T1000 (cell line): ENCODE measurements at regions not wholly inside any gene's neighbourhood (a gene's known extent, or its start where the extent isn't known, plus 50 kb on each side); places are given as distances from the start of the nearest gene placed in this dataset.

ENCODE experiments used
- DNase-seq: peaks from one replicate; lab custom pipeline; 2025; ENCODE audit warnings: mixed read lengths; lab: John Stamatoyannopoulos, UW

GRCh38 chr5:74424162-74424868, 216.2 kb downstream of the ENC1 start:
- DNase-seq, result no peak

GRCh38 chr5:74423383-74423782, 217.1 kb downstream of the ENC1 start:
- DNase-seq, result no peak

GRCh38 chr5:74422671-74423070, 217.9 kb downstream of the ENC1 start:
- no peak for DNase-seq

GRCh38 chr5:74422030-74422429, 218.5 kb downstream of the ENC1 start:
- no peak for DNase-seq

GRCh38 chr5:74421377-74421776, 219.2 kb downstream of the ENC1 start:
- DNase-seq, result no peak

- no peak for DNase-seq
These were observed 219.6 kb downstream of the ENC1 start for GRCh38 chr5:74420947-74421346.

- no peak for DNase-seq
These were observed 220.3 kb downstream of the ENC1 start for GRCh38 chr5:74420220-74420619.

- no peak for DNase-seq
These were observed 221.1 kb downstream of the ENC1 start for GRCh38 chr5:74419468-74419867.

GRCh38 chr5:74418709-74419108, 221.8 kb downstream of the ENC1 start:
- DNase-seq, result no peak

- DNase-seq, result no peak
These were observed 222.3 kb downstream of the ENC1 start for GRCh38 chr5:74418261-74418660.

GRCh38 chr5:74415695-74416102, 224.8 kb downstream of the ENC1 start:
- no peak for DNase-seq

- DNase-seq, result no peak
These were observed 226.3 kb downstream of the ENC1 start for GRCh38 chr5:74414228-74414627.

- no peak for DNase-seq
These were observed 227.0 kb downstream of the ENC1 start for GRCh38 chr5:74413403-74414048.

GRCh38 chr5:74412066-74412465, 228.5 kb downstream of the ENC1 start:
- DNase-seq, result no peak

- no peak for DNase-seq
These were observed 230.8 kb downstream of the ENC1 start for GRCh38 chr5:74409712-74410111.

GRCh38 chr5:74409166-74409706, 231.3 kb downstream of the ENC1 start:
- DNase-seq, result no peak

GRCh38 chr5:74408150-74409043, 232.1 kb downstream of the ENC1 start:
- DNase-seq, result no peak

GRCh38 chr5:74407701-74408100, 232.8 kb downstream of the ENC1 start:
- DNase-seq, result no peak

- no peak for DNase-seq
These were observed 233.7 kb downstream of the ENC1 start for GRCh38 chr5:74406844-74407243.

- DNase-seq, result no peak
These were observed 234.9 kb downstream of the ENC1 start for GRCh38 chr5:74405593-74405992.

GRCh38 chr5:74404574-74405508, 235.7 kb downstream of the ENC1 start:
- DNase-seq, result no peak
